Left lung (tissue), 4 donors: ENCODE measurements at regions not wholly inside any gene's neighbourhood (a gene's known extent, or its start where the extent isn't known, plus 50 kb on each side); places are given as distances from the start of the nearest gene placed in this dataset.

ENCODE experiments used
- ATAC-seq: fragments of 200-7000 bp; cut with Tn5 transposase; one replicate; pipeline ENCODE4 v1.9.1; 2020; ENCODE audit warnings: moderate library complexity
- DNase-seq, 4 donors: peaks; one replicate each; pipeline ENCODE4 v3.0.0-alpha.2; 2013 to 2020
- H3K27ac ChIP-seq, 2 donors: fragments of 200-600 bp; sonication (generic) in 1 of 2; one replicate each; pipeline versions ENCODE4 v1.5.0 to v1.8.0; 2020 to 2021
- H3K27me3 ChIP-seq, 2 donors: fragments of 200-600 bp; sonication (generic) in 1 of 2; one replicate each; pipeline versions ENCODE4 v1.5.0 to v1.8.0; 2020 to 2021
- H3K36me3 ChIP-seq, 2 donors: fragments of 200-600 bp; sonication (generic) in 1 of 2; one replicate each; pipeline versions ENCODE4 v1.5.0 to v1.8.0; 2020 to 2021
- H3K4me1 ChIP-seq, 2 donors: fragments of 200-600 bp; one replicate each; pipeline ENCODE4 v1.8.0; 2021
- H3K4me3 ChIP-seq, 2 donors: fragments of 200-600 bp; sonication (generic) in 1 of 2; one replicate each; pipeline versions ENCODE4 v1.5.0 to v1.8.0; 2020 to 2021; ENCODE audit warnings: mild to moderate bottlenecking in 1 of 2
- H3K9me3 ChIP-seq, 2 donors: fragments of 200-600 bp; sonication (generic) in 1 of 2; one replicate each; pipeline versions ENCODE4 v1.5.0 to v1.8.0; 2020 to 2021
- intact Hi-C, 2 donors: fragments of 100-400 bp; cut with DNase I; formaldehyde crosslinking; loops; one replicate each; pipeline versions ENCODE4 v1.11.2 to v1.14.2; 2022
- TF ChIP-seq, protein P1 (sequence below), 2 donors: fragments of 200-600 bp; sonication (generic) in 1 of 2; IDR thresholded peaks; one replicate each; pipeline versions ENCODE4 v1.5.0 to v1.8.0; 2021; ENCODE audit warnings: antibody characterized with exemption in 2 of 2
- donor health status: DM: no; HTN: yes; CAD: no.
- donor health status: DM: no; HTN: no; CAD: no.

GRCh38 chr6:3650959-3651697 lies 100.4 kb downstream of the PXDC1 start:
- intact Hi-C loops = no loop called here

DNA sequence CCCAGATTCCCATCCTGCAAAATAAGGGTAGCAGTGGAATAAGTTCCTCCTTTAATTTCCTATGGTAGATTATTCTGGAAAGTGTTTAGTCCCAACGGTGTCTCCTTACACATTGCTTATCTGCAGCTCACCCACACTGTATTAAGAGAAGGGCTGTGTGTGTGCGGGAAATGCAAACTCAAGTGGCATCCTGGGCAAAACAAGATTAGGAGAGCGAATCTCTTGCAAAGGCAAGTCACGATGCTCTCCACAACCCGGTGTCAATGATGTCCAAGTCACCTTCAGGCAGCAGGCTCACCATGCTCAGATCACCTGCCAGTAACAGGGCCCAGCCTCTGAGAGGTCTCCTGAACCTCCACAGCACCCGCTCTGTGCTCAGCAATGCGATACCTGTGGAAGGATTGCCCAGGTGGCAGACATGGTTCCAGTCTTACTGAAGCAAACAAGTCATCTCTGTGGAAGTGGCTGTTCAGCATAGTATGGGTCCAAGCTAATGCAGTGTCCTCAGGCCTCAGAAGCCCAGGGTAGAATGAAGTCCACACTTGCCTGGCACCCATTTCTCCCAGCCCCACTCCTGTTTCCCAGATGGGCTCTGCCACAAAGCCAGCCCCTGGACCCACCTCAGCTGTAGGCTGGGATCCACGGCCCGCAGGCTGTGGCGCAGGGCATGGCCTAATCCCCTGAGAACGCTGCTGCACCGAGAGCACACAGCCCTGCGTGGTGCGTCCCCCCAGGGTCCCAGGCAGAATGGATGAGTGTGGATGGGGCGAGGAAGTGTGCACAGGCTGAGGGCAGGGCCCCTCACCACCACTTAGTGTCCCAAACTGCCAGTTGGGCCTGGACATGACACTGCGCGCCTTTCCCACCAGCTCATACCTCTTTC lies 101.2 kb downstream of the PXDC1 start:
- no peaks in the 10 kb centered on the region for H3K4me1 ChIP-seq
- no peaks in the 10 kb centered on the region for H3K9me3 ChIP-seq
- TF ChIP-seq, protein P1, sequence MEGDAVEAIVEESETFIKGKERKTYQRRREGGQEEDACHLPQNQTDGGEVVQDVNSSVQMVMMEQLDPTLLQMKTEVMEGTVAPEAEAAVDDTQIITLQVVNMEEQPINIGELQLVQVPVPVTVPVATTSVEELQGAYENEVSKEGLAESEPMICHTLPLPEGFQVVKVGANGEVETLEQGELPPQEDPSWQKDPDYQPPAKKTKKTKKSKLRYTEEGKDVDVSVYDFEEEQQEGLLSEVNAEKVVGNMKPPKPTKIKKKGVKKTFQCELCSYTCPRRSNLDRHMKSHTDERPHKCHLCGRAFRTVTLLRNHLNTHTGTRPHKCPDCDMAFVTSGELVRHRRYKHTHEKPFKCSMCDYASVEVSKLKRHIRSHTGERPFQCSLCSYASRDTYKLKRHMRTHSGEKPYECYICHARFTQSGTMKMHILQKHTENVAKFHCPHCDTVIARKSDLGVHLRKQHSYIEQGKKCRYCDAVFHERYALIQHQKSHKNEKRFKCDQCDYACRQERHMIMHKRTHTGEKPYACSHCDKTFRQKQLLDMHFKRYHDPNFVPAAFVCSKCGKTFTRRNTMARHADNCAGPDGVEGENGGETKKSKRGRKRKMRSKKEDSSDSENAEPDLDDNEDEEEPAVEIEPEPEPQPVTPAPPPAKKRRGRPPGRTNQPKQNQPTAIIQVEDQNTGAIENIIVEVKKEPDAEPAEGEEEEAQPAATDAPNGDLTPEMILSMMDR (IDR thresholded peaks at IDR 0.05) = no peak
- no peak for DNase-seq
- no peak for ATAC-seq
- H3K27ac ChIP-seq = no peak overlapping the region
- no peaks in the 10 kb centered on the region for H3K36me3 ChIP-seq
- no peak overlapping the region for H3K4me3 ChIP-seq
- no peaks in the 10 kb centered on the region for H3K27me3 ChIP-seq
- intact Hi-C loops = no loop called here

More at GRCh38 chr6:3650959-3651697, 100.4 kb downstream of the PXDC1 start:
- Histone ChIP-seq H3K36me3 (no peaks in the 10 kb centered on the region), H3K4me3 (no peak overlapping the region), H3K27me3 (no peaks in the 10 kb centered on the region), H3K4me1 (no peaks in the 10 kb centered on the region), H3K9me3 (no peaks in the 10 kb centered on the region), H3K27ac (no peak overlapping the region)
- TF ChIP-seq, protein P1 (IDR thresholded peaks at IDR 0.05) = no peak
- no peak for DNase-seq
- ATAC-seq = no peak

DNA sequence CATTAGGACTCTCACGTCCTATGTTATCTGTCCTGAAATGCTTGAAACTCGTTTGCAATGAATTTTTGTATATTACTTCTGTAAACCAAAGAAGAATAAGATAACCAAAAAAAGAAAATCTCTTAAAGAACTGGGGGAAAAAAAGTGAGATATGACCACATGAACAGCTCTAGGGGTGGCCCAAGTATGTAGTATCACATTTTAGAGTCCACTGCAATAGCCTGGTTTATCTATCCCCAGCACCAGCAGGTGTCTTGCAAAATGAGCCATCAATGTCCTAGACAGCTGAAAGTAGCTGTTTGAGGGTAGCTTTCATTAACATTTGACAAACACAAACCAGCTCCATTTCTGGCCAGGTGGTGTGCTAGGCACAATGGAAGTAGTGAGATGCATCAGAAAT lies 102.8 kb downstream of the PXDC1 start:
- ATAC-seq (no peak), DNase-seq (no peak)
- intact Hi-C loops = no loop called here
- Histone ChIP-seq H3K27ac (no peak overlapping the region), H3K4me3 (no peak overlapping the region), H3K9me3 (no peaks in the 10 kb centered on the region), H3K4me1 (no peaks in the 10 kb centered on the region), H3K36me3 (no peaks in the 10 kb centered on the region), H3K27me3 (no peaks in the 10 kb centered on the region)
- TF ChIP-seq, protein P1 (IDR thresholded peaks at IDR 0.05) = no peak

DNA sequence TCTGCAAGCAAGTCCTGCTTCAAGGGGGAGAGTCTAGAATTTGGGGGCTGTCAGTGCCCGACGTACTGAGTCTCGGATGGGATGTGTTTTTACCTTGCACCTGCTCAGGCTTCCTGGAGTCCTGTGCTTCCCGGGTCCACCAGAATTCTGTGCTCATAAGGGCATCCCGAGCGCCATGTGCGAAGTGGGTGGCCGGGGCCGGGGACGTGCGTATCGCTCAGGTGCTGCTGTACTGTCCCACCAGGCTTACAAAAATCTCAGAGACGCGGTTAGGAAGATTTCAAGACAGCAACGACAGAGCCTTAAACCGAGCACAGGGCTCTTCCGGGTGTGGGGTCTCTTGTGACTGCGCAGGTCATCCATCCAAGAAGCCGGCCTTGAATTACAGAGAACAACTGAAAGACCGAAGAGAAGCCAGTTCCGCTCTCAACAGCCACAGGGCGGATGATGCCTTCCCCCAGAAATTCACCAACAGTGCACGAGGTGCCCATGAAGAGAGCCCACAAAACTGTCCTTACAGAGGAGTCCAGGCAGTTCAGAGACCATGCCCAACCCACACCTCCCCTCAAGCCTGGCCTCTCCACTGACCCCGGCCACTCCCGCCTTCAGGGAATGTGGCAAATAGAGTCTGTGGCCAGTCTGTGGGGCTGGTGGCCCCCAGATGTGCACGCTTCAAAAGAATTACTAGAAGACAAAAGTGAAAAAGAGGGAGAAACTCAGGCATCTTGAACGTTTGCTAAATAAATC lies 104.7 kb downstream of the PXDC1 start:
- Histone ChIP-seq H3K27me3 (no peaks in the 10 kb centered on the region), H3K4me3 (no peak overlapping the region), H3K4me1 (no peaks in the 10 kb centered on the region), H3K36me3 (no peaks in the 10 kb centered on the region), H3K27ac (no peak overlapping the region), H3K9me3 (no peaks in the 10 kb centered on the region)
- intact Hi-C loops = no loop called here
- DNase-seq = no peak
- TF ChIP-seq, protein P1 (IDR thresholded peaks at IDR 0.05) = no peak
- no peak for ATAC-seq

DNA sequence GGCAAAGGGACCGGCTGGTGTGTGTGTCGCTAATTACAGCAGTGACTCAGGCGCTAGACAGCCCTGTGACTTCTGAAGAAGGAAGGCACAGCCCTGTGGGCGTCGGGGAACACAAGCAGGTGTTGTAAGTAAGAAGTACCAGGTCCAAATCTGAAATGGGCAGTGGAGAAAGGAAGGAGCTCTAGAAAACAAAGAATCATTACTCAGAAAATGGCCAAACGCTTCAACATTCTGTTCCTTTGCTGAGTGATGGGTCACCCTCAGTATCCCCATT lies 106.8 kb downstream of the PXDC1 start:
- TF ChIP-seq, protein P1 (IDR thresholded peaks at IDR 0.05) = no peak

More for the DNA sequence above, 106.8 kb downstream of the PXDC1 start:
- no peak for DNase-seq
- no peaks in the 10 kb centered on the region for H3K9me3 ChIP-seq
- H3K4me1 ChIP-seq = no peaks in the 10 kb centered on the region
- H3K27ac ChIP-seq = no peak overlapping the region
- intact Hi-C loops = no loop called here
- H3K36me3 ChIP-seq = no peaks in the 10 kb centered on the region
- H3K27me3 ChIP-seq = no peaks in the 10 kb centered on the region
- H3K4me3 ChIP-seq = no peak overlapping the region
- no peak for ATAC-seq
